Nephron progenitor cell (in vitro differentiated cells): ENCODE measurements at regions not wholly inside any gene's neighbourhood (a gene's known extent, or its start where the extent isn't known, plus 50 kb on each side); places are given as distances from the start of the nearest gene placed in this dataset.
A peak's percentile ranks its signal among the peaks of the same experiment; 100 is the strongest.

Source experiments
- DNase-seq: peaks from one replicate; pipeline ENCODE4 v3.0.0; 2021
- H3K27ac Mint-ChIP-seq: 2 replicates; pipeline ENCODE4 v1.8.0; 2021; ENCODE audit warnings: mild to moderate bottlenecking, moderate library complexity, mixed read lengths
- H3K27me3 Mint-ChIP-seq: 2 replicates; pipeline ENCODE4 v1.8.0; 2021; ENCODE audit warnings: mild to moderate bottlenecking, low read depth, mixed read lengths; ENCODE audit not compliant: poor library complexity
- H3K36me3 Mint-ChIP-seq: 2 replicates; pipeline ENCODE4 v1.8.0; 2021; ENCODE audit warnings: low read depth, mixed read lengths
- H3K4me1 Mint-ChIP-seq: 2 replicates; pipeline ENCODE4 v1.8.0; 2021; ENCODE audit warnings: mixed read lengths
- H3K4me3 Mint-ChIP-seq: 2 replicates; pipeline ENCODE4 v1.8.0; 2021; ENCODE audit warnings: mild to moderate bottlenecking, moderate library complexity, mixed read lengths
- H3K9me3 Mint-ChIP-seq: 2 replicates; pipeline ENCODE4 v1.8.0; 2021; ENCODE audit warnings: mild to moderate bottlenecking, moderate library complexity, mixed read lengths
- CTCF ChIP-seq: fragments of 200-600 bp; sonication (generic); IDR thresholded peaks from 2 replicates; pipeline ENCODE4 v1.5.0; 2021; ENCODE audit warnings: antibody characterized with exemption

DNA sequence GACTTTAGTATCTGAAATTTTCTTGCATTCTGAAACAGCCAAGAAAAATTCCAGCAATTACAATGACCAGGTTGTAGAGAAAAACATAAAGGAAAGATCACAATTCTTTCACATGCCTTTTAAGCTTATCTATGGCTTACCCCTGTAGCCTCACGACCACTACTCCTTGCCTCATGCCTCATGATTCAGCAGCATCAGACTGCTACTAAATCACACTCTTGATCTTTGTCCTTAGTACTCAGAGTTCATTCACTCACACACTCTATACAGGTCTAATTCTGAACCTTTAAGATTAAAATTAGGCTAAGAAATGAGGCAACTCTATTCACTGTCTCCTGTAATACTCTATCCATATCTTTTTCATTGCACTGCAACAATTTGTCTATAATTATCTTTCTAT is 415.1 kb downstream of the MLLT3 start:
- H3K4me3 Mint-ChIP-seq, result no peak overlapping the region
- peak overlapping the region; percentile 1 for H3K27ac Mint-ChIP-seq
- no peaks in the 10 kb centered on the region for H3K27me3 Mint-ChIP-seq
- H3K9me3 Mint-ChIP-seq, result no peaks in the 10 kb centered on the region
- peaks cover 50% of the 10 kb centered on the region for H3K4me1 Mint-ChIP-seq
- DNase-seq, result no peak
- H3K36me3 Mint-ChIP-seq, result no peaks in the 10 kb centered on the region
- TF ChIP-seq CTCF, result no peak

- Mint-ChIP-seq H3K36me3 (no peaks in the 10 kb centered on the region), H3K27ac (no peak overlapping the region), H3K27me3 (no peaks in the 10 kb centered on the region), H3K4me3 (no peak overlapping the region), H3K4me1 (peaks cover 63% of the 10 kb centered on the region), H3K9me3 (no peaks in the 10 kb centered on the region)
- no peak for TF ChIP-seq CTCF
- DNase-seq, result no peak
Observed at GRCh38 chr9:20205821-20206220, 416.5 kb downstream of the MLLT3 start.

GRCh38 chr9:20200991-20201431 is 412.2 kb upstream of the SLC24A2 start:
- H3K27me3 Mint-ChIP-seq, result no peaks in the 10 kb centered on the region
- peak overlapping the region; percentile 66 for H3K27ac Mint-ChIP-seq
- DNase-seq, result no peak
- H3K4me1 Mint-ChIP-seq, result peaks cover 51% of the 10 kb centered on the region
- H3K9me3 Mint-ChIP-seq, result peaks cover 16% of the 10 kb centered on the region
- H3K36me3 Mint-ChIP-seq, result peaks cover 5% of the 10 kb centered on the region
- no peak for TF ChIP-seq CTCF
- no peak overlapping the region for H3K4me3 Mint-ChIP-seq

GRCh38 chr9:20200581-20200980 is 411.7 kb upstream of the SLC24A2 start:
- no peak overlapping the region for H3K27ac Mint-ChIP-seq
- peaks cover 20% of the 10 kb centered on the region for H3K9me3 Mint-ChIP-seq
- H3K4me1 Mint-ChIP-seq, result peaks cover 51% of the 10 kb centered on the region
- H3K4me3 Mint-ChIP-seq, result no peak overlapping the region
- no peaks in the 10 kb centered on the region for H3K27me3 Mint-ChIP-seq
- no peak for TF ChIP-seq CTCF
- DNase-seq, result no peak
- peaks cover 8% of the 10 kb centered on the region for H3K36me3 Mint-ChIP-seq

GRCh38 chr9:20199111-20199510 is 410.3 kb upstream of the SLC24A2 start:
- H3K4me1 Mint-ChIP-seq, result peaks cover 46% of the 10 kb centered on the region
- peaks cover 20% of the 10 kb centered on the region for H3K36me3 Mint-ChIP-seq
- no peak overlapping the region for H3K27ac Mint-ChIP-seq
- no peak overlapping the region for H3K4me3 Mint-ChIP-seq
- no peak for TF ChIP-seq CTCF
- DNase-seq, result no peak
- H3K9me3 Mint-ChIP-seq, result peaks cover 33% of the 10 kb centered on the region
- no peaks in the 10 kb centered on the region for H3K27me3 Mint-ChIP-seq

- peaks cover 40% of the 10 kb centered on the region for H3K4me1 Mint-ChIP-seq
- no peak for DNase-seq
- H3K36me3 Mint-ChIP-seq, result peaks cover 25% of the 10 kb centered on the region
- no peak for TF ChIP-seq CTCF
- H3K27ac Mint-ChIP-seq, result peak overlapping the region; percentile 40
- peaks cover 39% of the 10 kb centered on the region for H3K9me3 Mint-ChIP-seq
- H3K27me3 Mint-ChIP-seq, result no peaks in the 10 kb centered on the region
- H3K4me3 Mint-ChIP-seq, result peak overlapping the region; percentile 65
Observed at GRCh38 chr9:20197976-20198685, 409.3 kb upstream of the SLC24A2 start.
